GM23338 (cell line): ENCODE measurements at regions not wholly inside any gene's neighbourhood (a gene's known extent, or its start where the extent isn't known, plus 50 kb on each side); places are given as distances from the start of the nearest gene placed in this dataset.
A peak's percentile ranks its signal among the peaks of the same experiment; 100 is the strongest.

Experiments
- ATAC-seq: fragments of 200-7000 bp; cut with Tn5 transposase; 3 replicates; pipeline ENCODE4 v1.9.1; 2020
- DNase-seq: peaks from one replicate; pipeline ENCODE4 v3.0.0-alpha.2; 2015; ENCODE audit warnings: low spot score
- H2AFZ ChIP-seq: fragments of 200-600 bp; sonication (generic); 2 replicates; pipeline ENCODE4 v1.8.0; 2016; ENCODE audit warnings: antibody characterized with exemption, mild to moderate bottlenecking, moderate library complexity
- H3F3A ChIP-seq: fragments of 200-600 bp; sonication (generic); replicated peaks from 2 replicates; pipeline ENCODE4 v1.8.0; 2017; ENCODE audit warnings: antibody characterized with exemption, mixed run types, low read depth
- H3K27ac ChIP-seq: fragments of 200-600 bp; sonication (generic); 2 replicates; pipeline ENCODE4 v1.6.1; 2016; ENCODE audit warnings: low read depth
- H3K27me3 ChIP-seq: fragments of 200-600 bp; sonication (generic); 2 replicates; pipeline ENCODE4 v1.8.0; 2016; ENCODE audit warnings: mild to moderate bottlenecking, mixed run types, moderate library complexity; ENCODE audit not compliant: insufficient read depth
- H3K36me3 ChIP-seq: fragments of 200-600 bp; sonication (generic); 2 replicates; pipeline ENCODE4 v1.8.0; 2016; ENCODE audit warnings: mild to moderate bottlenecking; ENCODE audit not compliant: insufficient read depth
- H3K4me1 ChIP-seq: fragments of 200-600 bp; sonication (generic); 2 replicates; pipeline ENCODE4 v1.8.0; 2016; ENCODE audit warnings: mild to moderate bottlenecking, moderate library complexity; ENCODE audit not compliant: insufficient read depth
- H3K4me2 ChIP-seq: fragments of 200-600 bp; sonication (generic); 2 replicates; pipeline ENCODE4 v1.7.1; 2017; ENCODE audit warnings: mixed run types
- H3K4me3 ChIP-seq: fragments of 200-600 bp; sonication (generic); 2 replicates; pipeline ENCODE4 v1.6.1; 2016; ENCODE audit warnings: mixed run types
- H3K79me2 ChIP-seq: fragments of 200-600 bp; sonication (generic); replicated peaks from 2 replicates; pipeline ENCODE4 v1.8.0; 2017; ENCODE audit warnings: mild to moderate bottlenecking; ENCODE audit not compliant: insufficient read depth
- H3K9me2 ChIP-seq: fragments of 200-600 bp; sonication (generic); 2 replicates; pipeline ENCODE4 v1.8.0; 2017; ENCODE audit not compliant: insufficient read depth
- H4K20me1 ChIP-seq: fragments of 200-600 bp; sonication (generic); replicated peaks from 2 replicates; pipeline ENCODE4 v1.8.0; 2017; ENCODE audit warnings: mild to moderate bottlenecking; ENCODE audit not compliant: insufficient read depth
- H3K27ac Mint-ChIP-seq: 2 replicates; pipeline ENCODE4 v1.8.0; 2020; ENCODE audit warnings: inconsistent platforms, mild to moderate bottlenecking, moderate library complexity, mixed read lengths
- H3K27me3 Mint-ChIP-seq: 3 replicates; pipeline ENCODE4 v1.8.0; 2022; ENCODE audit warnings: low read depth, mild to moderate bottlenecking, moderate library complexity, mixed read lengths, inconsistent platforms; ENCODE audit not compliant: insufficient read depth, poor library complexity
- H3K36me3 Mint-ChIP-seq: 3 replicates; pipeline ENCODE4 v1.8.0; 2021; ENCODE audit warnings: low read depth, mild to moderate bottlenecking, inconsistent platforms, moderate library complexity, mixed read lengths
- H3K4me1 Mint-ChIP-seq: 3 replicates; pipeline ENCODE4 v1.8.0; 2020; ENCODE audit warnings: mild to moderate bottlenecking, inconsistent platforms, mixed read lengths
- H3K4me3 Mint-ChIP-seq: 3 replicates; pipeline ENCODE4 v1.8.0; 2021; ENCODE audit warnings: moderate library complexity, mild to moderate bottlenecking, inconsistent platforms, mixed read lengths
- H3K9me3 Mint-ChIP-seq: 3 replicates; pipeline ENCODE4 v1.8.0; 2020; ENCODE audit warnings: moderate library complexity, mild to moderate bottlenecking, inconsistent platforms, mixed read lengths
- CREB1 ChIP-seq: fragments of 250-450 bp; sonication (Bioruptor Pico); IDR thresholded peaks from 2 replicates; pipeline ENCODE4 v1.5.0; 2020; ENCODE audit warnings: low read depth, mild to moderate bottlenecking, moderate library complexity
- EZH2 ChIP-seq: fragments of 200-600 bp; sonication (generic); IDR thresholded peaks from one replicate; pipeline ENCODE4 v1.8.0; 2017; ENCODE audit warnings: antibody characterized with exemption, mild to moderate bottlenecking, low read depth; ENCODE audit not compliant: unreplicated experiment
- EZH2phosphoT487 ChIP-seq: fragments of 200-600 bp; sonication (generic); IDR thresholded peaks from one replicate; pipeline ENCODE4 v1.8.1; 2018; ENCODE audit warnings: antibody characterized with exemption; ENCODE audit not compliant: unreplicated experiment
- JUNB ChIP-seq: IDR thresholded peaks from one replicate; pipeline ENCODE4 v1.6.1; 2016; ENCODE audit warnings: antibody characterized with exemption; ENCODE audit not compliant: unreplicated experiment
- NANOG ChIP-seq: IDR thresholded peaks from 2 replicates; pipeline ENCODE4 v1.6.1; 2016; ENCODE audit warnings: antibody characterized with exemption, borderline replicate concordance
- POLR2AphosphoS5 ChIP-seq: IDR thresholded peaks from 2 replicates; pipeline ENCODE4 v1.6.1; 2016; ENCODE audit warnings: antibody characterized with exemption, low read depth
- STAT1 ChIP-seq: IDR thresholded peaks from one replicate; pipeline ENCODE4 v1.6.1; 2016; ENCODE audit warnings: antibody characterized with exemption; ENCODE audit not compliant: unreplicated experiment
- ZNF114 ChIP-seq: fragments of 250-450 bp; sonication (Bioruptor Pico); IDR thresholded peaks from 2 replicates; pipeline ENCODE4 v1.5.0; 2020; ENCODE audit warnings: mild to moderate bottlenecking, moderate library complexity
- ZNF331 ChIP-seq: fragments of 250-450 bp; sonication (Bioruptor Pico); IDR thresholded peaks from 2 replicates; pipeline ENCODE4 v1.5.0; 2020; ENCODE audit warnings: low read depth, mild to moderate bottlenecking, moderate library complexity
- TF ChIP-seq, protein P1 (sequence below): IDR thresholded peaks from 2 replicates; pipeline ENCODE4 v1.6.1; 2016; ENCODE audit warnings: antibody characterized with exemption
- TF ChIP-seq, protein P2 (sequence below): IDR thresholded peaks from one replicate; pipeline ENCODE4 v1.6.1; 2018; ENCODE audit warnings: antibody characterized with exemption; ENCODE audit not compliant: unreplicated experiment

DNA sequence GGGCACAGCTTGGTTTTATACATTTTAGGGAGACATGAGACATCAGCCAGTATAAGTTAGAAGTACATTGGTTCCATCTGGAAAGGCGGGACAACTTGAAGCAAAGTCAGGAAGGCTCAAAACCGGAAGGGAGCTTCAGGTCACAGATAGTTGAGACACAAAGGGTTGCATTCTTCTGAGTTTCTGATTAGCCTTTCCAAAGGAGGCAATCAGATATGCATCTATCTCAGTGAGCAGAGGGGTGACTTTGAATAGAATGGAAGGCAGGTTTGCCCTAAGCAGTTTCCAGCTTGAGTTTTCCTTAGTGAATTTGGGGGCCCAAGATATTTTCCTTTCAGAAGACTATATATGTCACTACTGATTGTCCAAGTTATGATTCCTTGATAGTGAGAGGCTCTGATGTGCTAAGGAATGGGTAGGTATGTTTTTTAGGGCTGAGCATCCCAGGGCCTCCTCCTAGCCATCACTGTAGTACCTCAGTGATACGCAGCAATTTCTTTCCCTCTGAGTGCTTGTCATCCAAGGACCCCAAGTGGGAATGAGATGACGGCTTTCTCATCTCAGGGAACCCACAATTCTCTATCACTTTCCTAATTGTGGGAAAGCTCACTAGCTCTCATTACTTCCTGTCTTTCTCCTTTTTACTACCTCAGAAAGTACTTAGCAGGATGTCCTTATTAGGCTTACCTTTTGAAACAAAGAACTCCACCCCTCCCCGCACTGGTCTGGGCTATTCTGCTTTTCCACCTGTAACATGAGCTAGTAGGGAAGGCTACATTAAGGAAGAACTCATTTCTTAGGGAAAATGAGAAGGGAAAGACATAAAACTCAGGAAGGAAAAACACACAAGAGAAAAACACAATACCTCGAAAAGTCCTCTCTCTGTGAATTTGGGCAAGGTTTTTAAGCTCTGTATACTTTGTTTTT is 632.7 kb downstream of the RAPGEF2 start:
- peak; percentile 72 for DNase-seq
- ATAC-seq: peak; percentile 99
- Histone ChIP-seq H3K27me3 (no peaks in the 10 kb centered on the region), H3K4me3 (no peak overlapping the region), H2AFZ (no peak overlapping the region), H3F3A (no peaks in the 10 kb centered on the region), H3K27ac (peak overlapping the region; percentile 28; the same call in 1 of the 2 replicates), H3K4me2 (no peak overlapping the region), H3K36me3 (no peaks in the 10 kb centered on the region), H3K9me2 (no peaks in the 10 kb centered on the region), H4K20me1 (no peaks in the 10 kb centered on the region), H3K4me1 (peaks cover 16% of the 10 kb centered on the region), H3K79me2 (no peaks in the 10 kb centered on the region)
- TF ChIP-seq JUNB (no peak), EZH2phosphoT487 (no peak), STAT1 (no peak), ZNF114 (CRISPR knock-in tag) (no peak), EZH2 (no peak), NANOG (no peak), ZNF331 (CRISPR knock-in tag) (no peak), CREB1 (no peak)
- TF ChIP-seq, protein P1, sequence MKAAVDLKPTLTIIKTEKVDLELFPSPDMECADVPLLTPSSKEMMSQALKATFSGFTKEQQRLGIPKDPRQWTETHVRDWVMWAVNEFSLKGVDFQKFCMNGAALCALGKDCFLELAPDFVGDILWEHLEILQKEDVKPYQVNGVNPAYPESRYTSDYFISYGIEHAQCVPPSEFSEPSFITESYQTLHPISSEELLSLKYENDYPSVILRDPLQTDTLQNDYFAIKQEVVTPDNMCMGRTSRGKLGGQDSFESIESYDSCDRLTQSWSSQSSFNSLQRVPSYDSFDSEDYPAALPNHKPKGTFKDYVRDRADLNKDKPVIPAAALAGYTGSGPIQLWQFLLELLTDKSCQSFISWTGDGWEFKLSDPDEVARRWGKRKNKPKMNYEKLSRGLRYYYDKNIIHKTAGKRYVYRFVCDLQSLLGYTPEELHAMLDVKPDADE: no peak
- TF ChIP-seq, protein P2, sequence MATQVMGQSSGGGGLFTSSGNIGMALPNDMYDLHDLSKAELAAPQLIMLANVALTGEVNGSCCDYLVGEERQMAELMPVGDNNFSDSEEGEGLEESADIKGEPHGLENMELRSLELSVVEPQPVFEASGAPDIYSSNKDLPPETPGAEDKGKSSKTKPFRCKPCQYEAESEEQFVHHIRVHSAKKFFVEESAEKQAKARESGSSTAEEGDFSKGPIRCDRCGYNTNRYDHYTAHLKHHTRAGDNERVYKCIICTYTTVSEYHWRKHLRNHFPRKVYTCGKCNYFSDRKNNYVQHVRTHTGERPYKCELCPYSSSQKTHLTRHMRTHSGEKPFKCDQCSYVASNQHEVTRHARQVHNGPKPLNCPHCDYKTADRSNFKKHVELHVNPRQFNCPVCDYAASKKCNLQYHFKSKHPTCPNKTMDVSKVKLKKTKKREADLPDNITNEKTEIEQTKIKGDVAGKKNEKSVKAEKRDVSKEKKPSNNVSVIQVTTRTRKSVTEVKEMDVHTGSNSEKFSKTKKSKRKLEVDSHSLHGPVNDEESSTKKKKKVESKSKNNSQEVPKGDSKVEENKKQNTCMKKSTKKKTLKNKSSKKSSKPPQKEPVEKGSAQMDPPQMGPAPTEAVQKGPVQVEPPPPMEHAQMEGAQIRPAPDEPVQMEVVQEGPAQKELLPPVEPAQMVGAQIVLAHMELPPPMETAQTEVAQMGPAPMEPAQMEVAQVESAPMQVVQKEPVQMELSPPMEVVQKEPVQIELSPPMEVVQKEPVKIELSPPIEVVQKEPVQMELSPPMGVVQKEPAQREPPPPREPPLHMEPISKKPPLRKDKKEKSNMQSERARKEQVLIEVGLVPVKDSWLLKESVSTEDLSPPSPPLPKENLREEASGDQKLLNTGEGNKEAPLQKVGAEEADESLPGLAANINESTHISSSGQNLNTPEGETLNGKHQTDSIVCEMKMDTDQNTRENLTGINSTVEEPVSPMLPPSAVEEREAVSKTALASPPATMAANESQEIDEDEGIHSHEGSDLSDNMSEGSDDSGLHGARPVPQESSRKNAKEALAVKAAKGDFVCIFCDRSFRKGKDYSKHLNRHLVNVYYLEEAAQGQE: no peak
- H3K4me3 Mint-ChIP-seq: no peak overlapping the region
- no peaks in the 10 kb centered on the region for H3K36me3 Mint-ChIP-seq
- H3K27ac Mint-ChIP-seq: peak overlapping the region; percentile 58; the same call in 1 of the 2 replicates
- peaks cover under 1% of the 10 kb centered on the region; the same call in 1 of the 3 replicates for H3K9me3 Mint-ChIP-seq
- no peaks in the 10 kb centered on the region for H3K27me3 Mint-ChIP-seq
- H3K4me1 Mint-ChIP-seq: peaks cover 19% of the 10 kb centered on the region

DNA sequence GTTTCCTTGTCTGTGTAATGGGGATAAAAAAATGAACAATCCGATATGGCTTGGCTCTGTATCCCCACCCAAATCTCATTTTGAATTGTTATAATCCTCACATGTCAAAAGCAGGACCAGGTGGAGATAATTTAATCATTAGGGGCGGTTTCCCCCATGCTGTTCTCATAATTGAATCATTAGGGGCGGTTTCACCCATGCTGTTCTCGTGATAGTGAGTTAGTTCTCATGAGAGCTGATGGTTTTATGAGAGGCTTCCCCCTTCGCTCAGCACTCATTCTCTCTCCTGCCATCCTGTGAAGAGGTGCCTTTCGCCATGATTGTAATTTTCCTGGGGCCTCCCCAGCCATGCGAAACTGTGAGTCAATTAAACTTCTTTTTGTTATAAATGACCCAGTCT is 633.5 kb downstream of the RAPGEF2 start:
- Mint-ChIP-seq H3K4me3 (no peak overlapping the region), H3K4me1 (peaks cover 19% of the 10 kb centered on the region), H3K36me3 (no peaks in the 10 kb centered on the region; the same call in 2 of the 3 replicates), H3K27ac (no peak overlapping the region), H3K9me3 (peaks cover 6% of the 10 kb centered on the region; the same call in 2 of the 3 replicates), H3K27me3 (no peaks in the 10 kb centered on the region)
- Histone ChIP-seq H3F3A (no peaks in the 10 kb centered on the region), H3K36me3 (no peaks in the 10 kb centered on the region), H2AFZ (no peak overlapping the region), H3K4me2 (no peak overlapping the region), H3K9me2 (no peaks in the 10 kb centered on the region), H4K20me1 (no peaks in the 10 kb centered on the region), H3K4me1 (peaks cover 16% of the 10 kb centered on the region), H3K27me3 (no peaks in the 10 kb centered on the region), H3K27ac (no peak overlapping the region), H3K79me2 (no peaks in the 10 kb centered on the region), H3K4me3 (no peak overlapping the region)
- TF ChIP-seq POLR2AphosphoS5: no peak
- TF ChIP-seq, protein P1: no peak
- ATAC-seq (peak; percentile 49; the same call in 2 of the 3 replicates), DNase-seq (no peak)
